ENCODE measurements at regions not wholly inside any gene's neighbourhood (a gene's known extent, or its start where the extent isn't known, plus 50 kb on each side); places are given as distances from the start of the nearest gene placed in this dataset.

DNA sequence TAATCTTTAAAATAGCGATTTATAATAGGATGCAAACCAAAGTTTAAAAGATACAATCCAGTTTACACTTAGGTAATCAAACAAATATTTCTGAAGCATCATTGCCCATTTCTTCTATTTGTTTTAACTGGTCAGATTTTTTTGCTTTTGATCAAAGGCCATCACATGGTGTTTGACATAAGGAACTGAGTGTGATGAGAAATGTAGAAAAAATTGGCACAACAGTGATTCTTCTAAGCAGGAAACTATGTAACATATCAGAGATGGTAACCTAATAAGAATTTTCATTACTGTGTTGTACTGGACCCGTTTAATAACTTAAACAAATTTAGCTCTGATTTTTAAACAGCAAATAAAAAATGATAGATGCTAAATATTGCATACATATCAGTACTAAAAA lies 644.7 kb upstream of the KLF12 start:
- Histone ChIP-seq H3K27me3 (replicated peaks; ENCODE audit: insufficient read depth, low read length) (no peaks in the 10 kb centered on the region), H3K9ac (ENCODE audit: low read length) (no peak overlapping the region), H3K79me2 (ENCODE audit: low read length) (no peaks in the 10 kb centered on the region), H3K36me3 (replicated peaks; ENCODE audit: insufficient read depth, low read length) (no peaks in the 10 kb centered on the region), H3F3A (ENCODE audit: insufficient read depth, low read length) (no peaks in the 10 kb centered on the region), H4K20me1 (ENCODE audit: insufficient read depth, low read length) (no peaks in the 10 kb centered on the region), H2AFZ (ENCODE audit: low read length) (no peak overlapping the region), H3K4me2 (ENCODE audit: low read depth, low read length) (no peak overlapping the region), H3K9me2 (replicated peaks; ENCODE audit: insufficient read depth, low read length) (no peaks in the 10 kb centered on the region), H3K9me3 (replicated peaks; ENCODE audit: insufficient read depth, low read length) (no peaks in the 10 kb centered on the region), H3K4me1 (ENCODE audit: low read length) (no peaks in the 10 kb centered on the region), H3K27ac (ENCODE audit: low read length) (no peak overlapping the region), H3K4me3 (ENCODE audit: low read length) (no peak overlapping the region)
- TF ChIP-seq, protein P1, sequence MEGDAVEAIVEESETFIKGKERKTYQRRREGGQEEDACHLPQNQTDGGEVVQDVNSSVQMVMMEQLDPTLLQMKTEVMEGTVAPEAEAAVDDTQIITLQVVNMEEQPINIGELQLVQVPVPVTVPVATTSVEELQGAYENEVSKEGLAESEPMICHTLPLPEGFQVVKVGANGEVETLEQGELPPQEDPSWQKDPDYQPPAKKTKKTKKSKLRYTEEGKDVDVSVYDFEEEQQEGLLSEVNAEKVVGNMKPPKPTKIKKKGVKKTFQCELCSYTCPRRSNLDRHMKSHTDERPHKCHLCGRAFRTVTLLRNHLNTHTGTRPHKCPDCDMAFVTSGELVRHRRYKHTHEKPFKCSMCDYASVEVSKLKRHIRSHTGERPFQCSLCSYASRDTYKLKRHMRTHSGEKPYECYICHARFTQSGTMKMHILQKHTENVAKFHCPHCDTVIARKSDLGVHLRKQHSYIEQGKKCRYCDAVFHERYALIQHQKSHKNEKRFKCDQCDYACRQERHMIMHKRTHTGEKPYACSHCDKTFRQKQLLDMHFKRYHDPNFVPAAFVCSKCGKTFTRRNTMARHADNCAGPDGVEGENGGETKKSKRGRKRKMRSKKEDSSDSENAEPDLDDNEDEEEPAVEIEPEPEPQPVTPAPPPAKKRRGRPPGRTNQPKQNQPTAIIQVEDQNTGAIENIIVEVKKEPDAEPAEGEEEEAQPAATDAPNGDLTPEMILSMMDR (IDR thresholded peaks at IDR 0.05; ENCODE audit: low read length): no peak
- no peak for TF ChIP-seq EZH2 (optimal IDR thresholded peaks at IDR 0.05; ENCODE audit: low read depth, low read length)
- no peak for TF ChIP-seq EZH2phosphoT487 (IDR thresholded peaks at IDR 0.05; ENCODE audit: low read length)
- no peak for DNase-seq

DNA sequence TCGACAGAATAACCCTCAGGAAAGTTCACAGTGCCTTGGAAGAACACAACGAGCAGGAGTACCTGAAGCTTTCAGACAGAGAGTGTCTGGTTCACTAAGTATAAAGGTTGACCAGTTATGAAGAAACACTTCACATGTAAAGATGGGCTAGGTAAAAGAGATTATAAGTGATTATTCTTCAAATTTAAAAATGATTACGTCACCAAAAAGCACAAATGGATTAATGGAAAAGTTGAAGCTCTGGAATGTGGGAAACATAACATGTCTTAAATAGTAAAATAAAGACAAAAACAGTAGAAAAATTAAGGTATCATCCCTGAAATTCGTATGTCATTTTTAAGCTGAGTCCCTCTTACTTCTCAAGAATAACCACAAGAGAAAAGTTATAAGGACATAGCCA lies 643.9 kb upstream of the KLF12 start:
- Histone ChIP-seq H2AFZ (ENCODE audit: low read length) (no peak overlapping the region), H3K9me3 (replicated peaks; ENCODE audit: insufficient read depth, low read length) (no peaks in the 10 kb centered on the region), H3F3A (ENCODE audit: insufficient read depth, low read length) (no peaks in the 10 kb centered on the region), H3K27me3 (replicated peaks; ENCODE audit: insufficient read depth, low read length) (no peaks in the 10 kb centered on the region), H3K4me3 (ENCODE audit: low read length) (no peak overlapping the region), H3K27ac (ENCODE audit: low read length) (no peak overlapping the region), H4K20me1 (ENCODE audit: insufficient read depth, low read length) (no peaks in the 10 kb centered on the region), H3K4me1 (ENCODE audit: low read length) (no peaks in the 10 kb centered on the region), H3K9me2 (replicated peaks; ENCODE audit: insufficient read depth, low read length) (no peaks in the 10 kb centered on the region), H3K9ac (ENCODE audit: low read length) (no peak overlapping the region), H3K79me2 (ENCODE audit: low read length) (no peaks in the 10 kb centered on the region), H3K4me2 (ENCODE audit: low read depth, low read length) (no peak overlapping the region), H3K36me3 (replicated peaks; ENCODE audit: insufficient read depth, low read length) (no peaks in the 10 kb centered on the region)
- DNase-seq: no peak
- TF ChIP-seq EZH2 (optimal IDR thresholded peaks at IDR 0.05; ENCODE audit: low read depth, low read length): no peak
- no peak for TF ChIP-seq EZH2phosphoT487 (IDR thresholded peaks at IDR 0.05; ENCODE audit: low read length)
- TF ChIP-seq, protein P1 (IDR thresholded peaks at IDR 0.05; ENCODE audit: low read length): no peak

DNA sequence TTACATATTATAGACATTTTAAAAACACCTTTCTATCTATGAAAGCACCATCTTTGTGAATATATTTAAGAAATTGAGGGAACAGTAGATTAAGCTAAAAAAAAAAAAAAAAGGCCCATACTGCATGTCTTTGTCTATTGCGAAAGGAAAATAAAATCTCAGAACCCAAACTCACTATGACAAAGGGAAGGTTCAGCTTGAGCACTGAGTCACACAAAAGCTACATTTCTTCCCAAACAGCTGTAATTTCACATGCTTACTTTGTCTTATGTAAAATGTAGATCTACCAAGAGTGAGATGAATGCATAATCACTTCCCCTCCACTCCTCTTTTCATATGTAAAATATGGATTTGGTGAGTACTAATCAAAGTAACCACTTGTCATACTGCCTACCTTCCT lies 640.1 kb upstream of the KLF12 start:
- Histone ChIP-seq H3K27ac (ENCODE audit: low read length) (no peak overlapping the region), H4K20me1 (ENCODE audit: insufficient read depth, low read length) (no peaks in the 10 kb centered on the region), H3K36me3 (replicated peaks; ENCODE audit: insufficient read depth, low read length) (no peaks in the 10 kb centered on the region), H3K79me2 (ENCODE audit: low read length) (no peaks in the 10 kb centered on the region), H3K9me2 (replicated peaks; ENCODE audit: insufficient read depth, low read length) (no peaks in the 10 kb centered on the region), H3K4me3 (ENCODE audit: low read length) (no peak overlapping the region), H2AFZ (ENCODE audit: low read length) (no peak overlapping the region), H3K4me2 (ENCODE audit: low read depth, low read length) (no peak overlapping the region), H3F3A (ENCODE audit: insufficient read depth, low read length) (no peaks in the 10 kb centered on the region), H3K27me3 (replicated peaks; ENCODE audit: insufficient read depth, low read length) (no peaks in the 10 kb centered on the region), H3K9ac (ENCODE audit: low read length) (no peak overlapping the region), H3K9me3 (replicated peaks; ENCODE audit: insufficient read depth, low read length) (no peaks in the 10 kb centered on the region), H3K4me1 (ENCODE audit: low read length) (no peaks in the 10 kb centered on the region)
- TF ChIP-seq EZH2 (optimal IDR thresholded peaks at IDR 0.05; ENCODE audit: low read depth, low read length): no peak
- TF ChIP-seq, protein P1 (IDR thresholded peaks at IDR 0.05; ENCODE audit: low read length): no peak
- no peak for TF ChIP-seq EZH2phosphoT487 (IDR thresholded peaks at IDR 0.05; ENCODE audit: low read length)
- no peak for DNase-seq
